Osteocyte (in vitro differentiated cells): ENCODE measurements at regions not wholly inside any gene's neighbourhood (a gene's known extent, or its start where the extent isn't known, plus 50 kb on each side); places are given as distances from the start of the nearest gene placed in this dataset.

Source experiments
- DNase-seq: peaks from one replicate; pipeline ENCODE4 v3.0.0; 2021; ENCODE audit warnings: mixed read lengths; ENCODE audit not compliant: unreplicated experiment; ENCODE audit errors: extremely low spot score
- H3K27ac Mint-ChIP-seq: one replicate; pipeline ENCODE4 v1.8.0; 2021; ENCODE audit warnings: mild to moderate bottlenecking, mixed read lengths; ENCODE audit not compliant: unreplicated experiment
- H3K27me3 Mint-ChIP-seq: one replicate; pipeline ENCODE4 v1.8.0; 2021; ENCODE audit warnings: mixed read lengths; ENCODE audit not compliant: unreplicated experiment
- H3K36me3 Mint-ChIP-seq: one replicate; pipeline ENCODE4 v1.8.0; 2021; ENCODE audit warnings: mixed read lengths; ENCODE audit not compliant: unreplicated experiment
- H3K4me1 Mint-ChIP-seq: one replicate; pipeline ENCODE4 v1.8.0; 2021; ENCODE audit warnings: mixed read lengths; ENCODE audit not compliant: unreplicated experiment
- H3K4me3 Mint-ChIP-seq: one replicate; pipeline ENCODE4 v1.8.0; 2021; ENCODE audit warnings: mild to moderate bottlenecking, moderate library complexity, mixed read lengths; ENCODE audit not compliant: unreplicated experiment
- H3K9me3 Mint-ChIP-seq: one replicate; pipeline ENCODE4 v1.8.0; 2021; ENCODE audit warnings: mixed read lengths; ENCODE audit not compliant: unreplicated experiment
- CTCF ChIP-seq: fragments of 200-600 bp; sonication (generic); IDR thresholded peaks from 2 replicates; pipeline ENCODE4 v1.5.0; 2021; ENCODE audit warnings: antibody characterized with exemption, mild to moderate bottlenecking, moderate library complexity

GRCh38 chr7:42704710-42705109 is 207.2 kb downstream of the C7orf25 start:
- Mint-ChIP-seq H3K4me1 (no peaks in the 10 kb centered on the region), H3K27ac (no peak overlapping the region), H3K9me3 (no peaks in the 10 kb centered on the region), H3K27me3 (peaks cover 21% of the 10 kb centered on the region), H3K4me3 (no peak overlapping the region), H3K36me3 (no peaks in the 10 kb centered on the region)
- no peak for DNase-seq
- no peak for TF ChIP-seq CTCF

GRCh38 chr7:42702647-42703046 is 209.2 kb downstream of the C7orf25 start:
- Mint-ChIP-seq H3K4me3 (no peak overlapping the region), H3K27me3 (peaks cover 29% of the 10 kb centered on the region), H3K4me1 (no peaks in the 10 kb centered on the region), H3K27ac (no peak overlapping the region), H3K9me3 (no peaks in the 10 kb centered on the region), H3K36me3 (no peaks in the 10 kb centered on the region)
- no peak for DNase-seq
- no peak for TF ChIP-seq CTCF

DNA sequence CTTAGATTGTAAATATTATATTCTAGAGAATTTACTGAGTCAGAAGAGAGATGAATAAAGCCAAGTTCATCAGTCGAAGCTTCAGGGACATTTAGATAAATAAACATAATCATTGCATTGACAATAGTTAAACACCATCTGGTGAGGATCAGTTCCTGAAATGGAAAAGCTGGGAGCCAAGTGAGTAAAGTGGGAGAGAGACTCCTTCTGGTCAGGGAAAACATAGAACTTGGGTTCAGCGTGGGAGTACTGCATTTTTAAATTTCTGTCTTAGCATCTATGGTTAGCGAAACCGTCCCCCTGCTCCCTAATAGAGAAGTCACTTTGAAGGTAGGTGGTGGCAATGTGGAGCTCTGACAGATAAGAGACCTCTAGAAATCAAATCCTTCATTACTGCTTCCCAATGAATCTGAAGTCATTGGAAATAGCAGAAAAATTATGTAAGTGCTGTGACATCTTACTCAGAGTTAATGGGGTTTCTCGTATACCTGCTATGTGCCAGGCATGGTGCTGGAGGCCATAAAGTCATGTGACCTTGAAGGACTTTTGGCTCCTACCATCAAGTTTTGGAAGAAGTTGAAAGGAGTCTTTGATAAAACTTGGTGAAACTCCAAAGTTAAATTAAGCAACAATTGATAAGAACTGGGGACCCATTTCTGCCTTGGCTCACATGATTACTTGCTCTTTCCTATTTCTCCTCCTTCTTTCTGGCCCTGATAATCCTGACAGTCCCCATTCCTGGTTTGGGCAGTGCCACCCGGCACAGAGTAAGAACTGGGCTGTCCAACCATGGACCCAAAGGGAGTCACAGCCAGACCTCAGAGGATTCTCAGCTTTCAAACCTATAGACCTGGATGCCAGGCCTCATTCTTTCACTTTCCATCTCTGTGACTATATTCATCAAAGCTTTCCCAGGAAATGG is 211.2 kb downstream of the C7orf25 start:
- peak; percentile 12 for TF ChIP-seq CTCF
- no peak overlapping the region for H3K4me3 Mint-ChIP-seq
- H3K4me1 Mint-ChIP-seq, result no peaks in the 10 kb centered on the region
- H3K9me3 Mint-ChIP-seq, result no peaks in the 10 kb centered on the region
- H3K27ac Mint-ChIP-seq, result no peak overlapping the region
- H3K27me3 Mint-ChIP-seq, result peaks cover 39% of the 10 kb centered on the region
- no peaks in the 10 kb centered on the region for H3K36me3 Mint-ChIP-seq
- DNase-seq, result no peak

- TF ChIP-seq CTCF, result no peak
- Mint-ChIP-seq H3K36me3 (no peaks in the 10 kb centered on the region), H3K27ac (no peak overlapping the region), H3K4me3 (no peak overlapping the region), H3K27me3 (peaks cover 44% of the 10 kb centered on the region), H3K4me1 (no peaks in the 10 kb centered on the region), H3K9me3 (no peaks in the 10 kb centered on the region)
- DNase-seq, result no peak
Measured at GRCh38 chr7:42699380-42700178, 212.3 kb downstream of the C7orf25 start.
